Kidney (tissue), 13 donors: ENCODE measurements at regions not wholly inside any gene's neighbourhood (a gene's known extent, or its start where the extent isn't known, plus 50 kb on each side); places are given as distances from the start of the nearest gene placed in this dataset.
A peak's percentile ranks its signal among the peaks of the same experiment; 100 is the strongest.
"Not testable (repeated sequence)": the region's sequence is repeated elsewhere in the genome, so short reads cannot be mapped to it uniquely, and the experiment has no call there.

ENCODE experiments used
- DNase-seq, 5 donors: peaks; one replicate each; pipeline ENCODE4 v3.0.0-alpha.2; 2013 to 2020
- FAIRE-seq: peaks from 2 replicates; lab custom pipeline; 2012; peaks lifted over from hg19 to GRCh38; lab: Jason Lieb, UNC
- H3K27ac ChIP-seq, 2 donors: one replicate each; pipeline ENCODE4 v1.7.0; 2013; ENCODE audit warnings: low read depth in 2 of 2, low read length in 2 of 2, inconsistent platforms in 1 of 2
- H3K27me3 ChIP-seq: one replicate; pipeline ENCODE4 v1.7.1; 2013; ENCODE audit warnings: low read length, inconsistent platforms; ENCODE audit not compliant: control insufficient read depth, insufficient read depth
- H3K36me3 ChIP-seq, 3 donors: one replicate each; pipeline versions ENCODE4 v1.7.0 to v1.7.1; 2013; ENCODE audit warnings: low read length in 3 of 3, control low read depth in 1 of 3, inconsistent platforms in 1 of 3; ENCODE audit not compliant: insufficient read depth in 3 of 3, control insufficient read depth in 2 of 3
- H3K4me1 ChIP-seq, 3 donors: one replicate each; pipeline versions ENCODE4 v1.7.0 to v1.7.1; 2013; ENCODE audit warnings: low read length in 3 of 3, inconsistent platforms in 1 of 3, low read depth in 1 of 3; ENCODE audit not compliant: control insufficient read depth in 2 of 3, insufficient read depth in 2 of 3
- H3K4me3 ChIP-seq, 3 donors: one replicate each; pipeline versions ENCODE4 v1.7.0 to v1.8.1; 2013; ENCODE audit warnings: low read length in 3 of 3, control low read depth in 1 of 3, inconsistent platforms in 1 of 3
- H3K9ac ChIP-seq, 3 donors: one replicate each; pipeline versions ENCODE4 v1.7.0 to v1.7.1; 2013; ENCODE audit warnings: low read length in 3 of 3, control low read depth in 1 of 3, inconsistent platforms in 1 of 3
- H3K9me3 ChIP-seq, 3 donors: one replicate each; pipeline versions ENCODE4 v1.7.0 to v1.7.1; 2013; ENCODE audit warnings: low read length in 3 of 3, control low read depth in 1 of 3, inconsistent platforms in 1 of 3; ENCODE audit not compliant: control insufficient read depth in 2 of 3, insufficient read depth in 1 of 3
- CTCF ChIP-seq: IDR thresholded peaks from 3 replicates; pipeline ENCODE4 v1.5.1; 2012; ENCODE audit warnings: mild to moderate bottlenecking, moderate library complexity, borderline replicate concordance; ENCODE audit not compliant: insufficient read depth; ENCODE audit errors: extremely low read depth
- intact Hi-C: fragments of 100-400 bp; cut with DNase I; formaldehyde crosslinking; loops from one replicate; pipeline ENCODE4 v1.11.1; 2022
- donor health status: control.
- donor health status: control.
- donor health status: control.
- donor health status: control.
- donor health status: control.
- donor health status: DM: yes; HTN: yes; CAD: no.
- donor health status: Normal renal cell carcinoma (clear cell type).

GRCh38 chr9:79492092-79493009 lies 79.4 kb upstream of the TLE4 start:
- intact Hi-C loops = no loop called here

GRCh38 chr9:79500196-79500864 lies 71.4 kb upstream of the TLE4 start:
- intact Hi-C loops, H3K4me3 ChIP-seq, DNase-seq, H3K36me3 ChIP-seq, H3K9ac ChIP-seq, H3K4me1 ChIP-seq, H3K27ac ChIP-seq, H3K27me3 ChIP-seq, H3K9me3 ChIP-seq, FAIRE-seq: not testable (repeated sequence)

More at GRCh38 chr9:79492092-79493009, 79.4 kb upstream of the TLE4 start:
- Histone ChIP-seq H3K27me3 (no peaks in the 10 kb centered on the region), H3K4me3 (no peak overlapping the region), H3K27ac (no peak overlapping the region), H3K9me3 (no peaks in the 10 kb centered on the region), H3K4me1 (no peaks in the 10 kb centered on the region), H3K36me3 (no peaks in the 10 kb centered on the region), H3K9ac (no peak overlapping the region)
- no peak for TF ChIP-seq CTCF
- DNase-seq (peak in 1 of 5 donors; percentile 20), FAIRE-seq (no peak)

- DNase-seq (no peak), FAIRE-seq (no peak)
- Histone ChIP-seq H3K9ac (no peak overlapping the region), H3K9me3 (no peaks in the 10 kb centered on the region), H3K4me1 (no peaks in the 10 kb centered on the region), H3K27me3 (no peaks in the 10 kb centered on the region), H3K27ac (no peak overlapping the region), H3K36me3 (no peaks in the 10 kb centered on the region), H3K4me3 (no peak overlapping the region)
- TF ChIP-seq CTCF = no peak
- intact Hi-C loops = no loop called here
Observed at GRCh38 chr9:79501546-79501945, 70.2 kb upstream of the TLE4 start.

GRCh38 chr9:79507801-79508200 lies 64.0 kb upstream of the TLE4 start:
- intact Hi-C loops = no loop called here
- no peaks in the 10 kb centered on the region for H3K4me1 ChIP-seq
- no peak for FAIRE-seq

More at GRCh38 chr9:79507801-79508200, 64.0 kb upstream of the TLE4 start:
- TF ChIP-seq CTCF = no peak
- H3K9ac ChIP-seq = no peak overlapping the region
- H3K9me3 ChIP-seq = no peaks in the 10 kb centered on the region
- no peak overlapping the region for H3K4me3 ChIP-seq
- H3K27ac ChIP-seq = no peak overlapping the region
- no peak for DNase-seq
- no peaks in the 10 kb centered on the region for H3K36me3 ChIP-seq
- no peaks in the 10 kb centered on the region for H3K27me3 ChIP-seq
